ENCODE measurements at regions not wholly inside any gene's neighbourhood (a gene's known extent, or its start where the extent isn't known, plus 50 kb on each side); places are given as distances from the start of the nearest gene placed in this dataset.

- TF ChIP-seq CTCF (tag by site-specific recombination; IDR thresholded peaks at IDR 0.05) (no peak), ZNF626 (tag by site-specific recombination; IDR thresholded peaks at IDR 0.05) (no peak), ZNF610 (tag by site-specific recombination; IDR thresholded peaks at IDR 0.05; ENCODE audit: borderline replicate concordance) (no peak), GLI4 (tag by site-specific recombination; IDR thresholded peaks at IDR 0.05) (no peak), ZNF830 (tag by site-specific recombination; IDR thresholded peaks at IDR 0.05; ENCODE audit: low read depth) (no peak)
Measured at GRCh38 chr9:82404881-82405280, 416.3 kb downstream of the SPATA31D1 start.
